HG02623 (cell line): ENCODE measurements at regions not wholly inside any gene's neighbourhood (a gene's known extent, or its start where the extent isn't known, plus 50 kb on each side); places are given as distances from the start of the nearest gene placed in this dataset.
A peak's percentile ranks its signal among the peaks of the same experiment; 100 is the strongest.

Source experiments
- ATAC-seq: cut with Tn5 transposase; IDR thresholded peaks from one replicate; pipeline ENCODE4 v1.9.1; 2021; ENCODE audit warnings: moderate library complexity; ENCODE audit not compliant: unreplicated experiment

- no peak for ATAC-seq
Observed at GRCh38 chr2:18427762-18428161, 132.7 kb downstream of the RDH14 start.

GRCh38 chr2:18426174-18426573 lies 134.3 kb downstream of the RDH14 start:
- no peak for ATAC-seq

- no peak for ATAC-seq
Observed at GRCh38 chr2:18425210-18425703, 135.2 kb downstream of the RDH14 start.

- no peak for ATAC-seq
Observed at GRCh38 chr2:18423636-18424035, 136.8 kb downstream of the RDH14 start.

GRCh38 chr2:18422432-18423165 lies 137.9 kb downstream of the RDH14 start:
- ATAC-seq: no peak

- ATAC-seq: no peak
Observed at GRCh38 chr2:18413676-18414396, 146.6 kb downstream of the RDH14 start.

GRCh38 chr2:18412980-18413675 lies 147.3 kb downstream of the RDH14 start:
- no peak for ATAC-seq

- no peak for ATAC-seq
Observed at GRCh38 chr2:18411626-18412025, 148.8 kb downstream of the RDH14 start.

- no peak for ATAC-seq
Observed at GRCh38 chr2:18410543-18410942, 149.9 kb downstream of the RDH14 start.

- ATAC-seq: no peak
Observed at GRCh38 chr2:18408638-18409037, 151.8 kb downstream of the RDH14 start.

- no peak for ATAC-seq
Observed at GRCh38 chr2:18406219-18406618, 154.2 kb downstream of the RDH14 start.

- ATAC-seq: no peak
Observed at GRCh38 chr2:18404708-18405107, 155.7 kb downstream of the RDH14 start.

GRCh38 chr2:18403921-18404522 lies 156.4 kb downstream of the RDH14 start:
- ATAC-seq: no peak

- no peak for ATAC-seq
Observed at GRCh38 chr2:18402831-18403230, 157.6 kb downstream of the RDH14 start.

GRCh38 chr2:18401471-18401870 lies 159.0 kb downstream of the RDH14 start:
- ATAC-seq: no peak

GRCh38 chr2:18399601-18400000 lies 160.9 kb downstream of the RDH14 start:
- ATAC-seq: no peak

- no peak for ATAC-seq
Observed at GRCh38 chr2:18398833-18399232, 161.6 kb downstream of the RDH14 start.

- ATAC-seq: no peak
Observed at GRCh38 chr2:18396329-18397010, 164.0 kb downstream of the RDH14 start.

- no peak for ATAC-seq
Observed at GRCh38 chr2:18395555-18395954, 164.9 kb downstream of the RDH14 start.

- peak; percentile 81 for ATAC-seq
Observed at GRCh38 chr2:18387441-18388206, 172.8 kb downstream of the RDH14 start.
